Mesenchymal stem cell (in vitro differentiated cells and primary cell): ENCODE measurements at regions not wholly inside any gene's neighbourhood (a gene's known extent, or its start where the extent isn't known, plus 50 kb on each side); places are given as distances from the start of the nearest gene placed in this dataset.
A peak's percentile ranks its signal among the peaks of the same experiment; 100 is the strongest.

ENCODE experiments used
- DNase-seq: peaks from one replicate; pipeline ENCODE4 v3.0.0-alpha.2; 2013
- H2AFZ ChIP-seq: one replicate; pipeline ENCODE4 v1.6.1; 2013; ENCODE audit warnings: low read depth, mild to moderate bottlenecking, control low read depth, inconsistent platforms, low read length, moderate library complexity
- H2AK5ac ChIP-seq: 2 replicates; pipeline ENCODE4 v1.6.1; 2013; ENCODE audit warnings: low read length, moderate library complexity, mild to moderate bottlenecking, inconsistent platforms; ENCODE audit not compliant: severe bottlenecking
- H2BK120ac ChIP-seq: one replicate; pipeline ENCODE4 v1.6.1; 2013; ENCODE audit warnings: low read depth, mild to moderate bottlenecking, inconsistent platforms, low read length, moderate library complexity
- H2BK12ac ChIP-seq, 2 experiments: one replicate each; pipeline ENCODE4 v1.6.1; 2013; ENCODE audit warnings: inconsistent platforms in 2 of 2, low read length in 2 of 2, mild to moderate bottlenecking in 2 of 2, moderate library complexity in 2 of 2, control low read depth in 1 of 2
- H2BK15ac ChIP-seq: one replicate; pipeline ENCODE4 v1.6.1; 2013; ENCODE audit warnings: mild to moderate bottlenecking, low read depth, inconsistent platforms; ENCODE audit not compliant: poor library complexity, severe bottlenecking
- H2BK5ac ChIP-seq: 2 replicates; pipeline ENCODE4 v1.6.1; 2013; ENCODE audit warnings: low read depth, mild to moderate bottlenecking, low read length, control low read depth, inconsistent platforms; ENCODE audit not compliant: poor library complexity, severe bottlenecking
- H3K14ac ChIP-seq, 2 experiments: one replicate each; pipeline ENCODE4 v1.6.1; 2013; ENCODE audit warnings: inconsistent platforms in 2 of 2, low read length in 2 of 2, control low read depth in 1 of 2, mild to moderate bottlenecking in 1 of 2, moderate library complexity in 1 of 2
- H3K18ac ChIP-seq, 2 experiments: one replicate each; pipeline ENCODE4 v1.6.1; 2013; ENCODE audit warnings: inconsistent platforms in 2 of 2, low read length in 2 of 2, control low read depth in 1 of 2, low read depth in 1 of 2, mild to moderate bottlenecking in 1 of 2
- H3K23ac ChIP-seq, 2 experiments: one replicate each; pipeline ENCODE4 v1.6.1; 2013; ENCODE audit warnings: inconsistent platforms in 2 of 2, low read length in 2 of 2, mild to moderate bottlenecking in 2 of 2, moderate library complexity in 2 of 2, control low read depth in 1 of 2
- H3K27ac ChIP-seq: 2 replicates; pipeline ENCODE4 v1.5.1; 2013; ENCODE audit warnings: mild to moderate bottlenecking, moderate library complexity, low read length, control low read depth, inconsistent platforms; ENCODE audit not compliant: poor library complexity, severe bottlenecking
- H3K27me3 ChIP-seq, 2 experiments: 2 replicates each; pipeline versions ENCODE4 v1.6.1 to v1.7.0; 2013; ENCODE audit warnings: low read length in 2 of 2, mild to moderate bottlenecking in 2 of 2, moderate library complexity in 2 of 2, control low read depth in 1 of 2, inconsistent platforms in 1 of 2; ENCODE audit not compliant: control insufficient read depth in 1 of 2, insufficient read depth in 1 of 2
- H3K36me3 ChIP-seq, 2 experiments: 2 replicates each; pipeline versions ENCODE4 v1.6.1 to v1.7.0; 2013; ENCODE audit warnings: low read length in 2 of 2, control low read depth in 1 of 2, inconsistent platforms in 1 of 2, low read depth in 1 of 2, mild to moderate bottlenecking in 1 of 2; ENCODE audit not compliant: insufficient read depth in 2 of 2, control insufficient read depth in 1 of 2
- H3K4ac ChIP-seq, 2 experiments: one replicate each; pipeline ENCODE4 v1.6.1; 2013; ENCODE audit warnings: inconsistent platforms in 2 of 2, low read length in 2 of 2, mild to moderate bottlenecking in 2 of 2, moderate library complexity in 2 of 2, control low read depth in 1 of 2, low read depth in 1 of 2
- H3K4me1 ChIP-seq: 2 replicates; pipeline ENCODE4 v1.6.1; 2013; ENCODE audit warnings: low read depth, low read length, control low read depth; ENCODE audit not compliant: control insufficient read depth, insufficient read depth
- H3K4me2 ChIP-seq: 2 replicates; pipeline ENCODE4 v1.6.1; 2013; ENCODE audit warnings: low read length, mild to moderate bottlenecking, inconsistent platforms; ENCODE audit not compliant: poor library complexity, severe bottlenecking
- H3K4me3 ChIP-seq, 2 experiments: 2 replicates each; pipeline versions ENCODE4 v1.5.1 to v1.7.0; 2013; ENCODE audit warnings: low read length in 2 of 2, mild to moderate bottlenecking in 2 of 2, control low read depth in 1 of 2, low read depth in 1 of 2; ENCODE audit not compliant: insufficient read depth in 1 of 2
- H3K79me1 ChIP-seq: replicated peaks from 2 replicates; pipeline ENCODE4 v1.6.1; 2013; ENCODE audit warnings: mild to moderate bottlenecking, control low read depth, low read length, inconsistent platforms; ENCODE audit not compliant: poor library complexity, severe bottlenecking
- H3K9ac ChIP-seq: 2 replicates; pipeline ENCODE4 v1.7.0; 2013; ENCODE audit warnings: mild to moderate bottlenecking, low read length, moderate library complexity
- H3K9me3 ChIP-seq: 2 replicates; pipeline ENCODE4 v1.7.0; 2013; ENCODE audit warnings: mild to moderate bottlenecking, low read length; ENCODE audit not compliant: control insufficient read depth
- H4K8ac ChIP-seq: one replicate; pipeline ENCODE4 v1.6.1; 2013; ENCODE audit warnings: inconsistent platforms, mild to moderate bottlenecking, low read length, moderate library complexity
- H4K91ac ChIP-seq: one replicate; pipeline ENCODE4 v1.6.1; 2013; ENCODE audit warnings: mild to moderate bottlenecking, low read length, inconsistent platforms
- WGBS: methylation state at CpG from one replicate; pipeline ENCODE4 v1.1.7; 2013; ENCODE audit warnings: mixed read lengths; 5-methylcytosine and 5-hydroxymethylcytosine counted together

- H3K4me1 ChIP-seq: no peaks in the 10 kb centered on the region
- no peak overlapping the region for H3K18ac ChIP-seq
- no peak overlapping the region for H3K4me3 ChIP-seq
- H2AFZ ChIP-seq: no peak overlapping the region
- no peak overlapping the region for H2AK5ac ChIP-seq
- H3K36me3 ChIP-seq: no peaks in the 10 kb centered on the region
- WGBS: 72% methylated on average over 2 of the region's 2 CpGs
- no peak overlapping the region for H2BK5ac ChIP-seq
- no peak overlapping the region for H4K91ac ChIP-seq
- no peak overlapping the region for H2BK120ac ChIP-seq
- H3K9ac ChIP-seq: no peak overlapping the region
- DNase-seq: no peak
- no peak overlapping the region for H3K4me2 ChIP-seq
- no peak overlapping the region for H3K27ac ChIP-seq
- no peaks in the 10 kb centered on the region for H3K9me3 ChIP-seq
- no peak overlapping the region for H3K14ac ChIP-seq
- no peak overlapping the region for H2BK12ac ChIP-seq
- no peak overlapping the region for H3K23ac ChIP-seq
- peaks cover 0 to 6% of the 10 kb centered on the region in 2 experiments for H3K27me3 ChIP-seq
- no peak overlapping the region for H3K4ac ChIP-seq
- no peaks in the 10 kb centered on the region for H3K79me1 ChIP-seq
- no peak overlapping the region for H4K8ac ChIP-seq
- H2BK15ac ChIP-seq: no peak overlapping the region
Measured at GRCh38 chr16:56090076-56090475, 101.2 kb upstream of the GNAO1 start.

GRCh38 chr16:56087626-56088025 is 103.7 kb upstream of the GNAO1 start:
- Histone ChIP-seq H3K36me3 (no peaks in the 10 kb centered on the region), H3K4me1 (no peaks in the 10 kb centered on the region), H2BK12ac (no peak overlapping the region), H2AFZ (no peak overlapping the region), H4K8ac (no peak overlapping the region), H3K27ac (no peak overlapping the region), H2BK120ac (no peak overlapping the region), H3K79me1 (no peaks in the 10 kb centered on the region), H2BK15ac (no peak overlapping the region), H3K27me3 (peaks cover 0 to 6% of the 10 kb centered on the region in 2 experiments), H3K14ac (no peak overlapping the region), H3K23ac (no peak overlapping the region), H3K9me3 (no peaks in the 10 kb centered on the region), H2BK5ac (no peak overlapping the region), H2AK5ac (no peak overlapping the region), H3K4me2 (no peak overlapping the region), H3K4ac (no peak overlapping the region), H3K9ac (no peak overlapping the region), H3K4me3 (no peak overlapping the region), H3K18ac (no peak overlapping the region), H4K91ac (no peak overlapping the region)
- 82% methylated on average over 4 of the region's 6 CpGs for WGBS
- DNase-seq: no peak

GRCh38 chr16:56081371-56081770 is 109.9 kb upstream of the GNAO1 start:
- H3K27me3 ChIP-seq: peaks cover 0 to 2% of the 10 kb centered on the region in 2 experiments
- peaks cover 4% of the 10 kb centered on the region for H3K9me3 ChIP-seq
- H3K23ac ChIP-seq: no peak overlapping the region
- H3K27ac ChIP-seq: no peak overlapping the region
- no peak overlapping the region for H3K9ac ChIP-seq
- DNase-seq: no peak
- no peak overlapping the region for H2BK120ac ChIP-seq
- no peaks in the 10 kb centered on the region for H3K79me1 ChIP-seq
- no peak overlapping the region for H2BK15ac ChIP-seq
- H2AK5ac ChIP-seq: no peak overlapping the region
- H3K4ac ChIP-seq: no peak overlapping the region
- no peak overlapping the region for H2AFZ ChIP-seq
- no peaks in the 10 kb centered on the region for H3K36me3 ChIP-seq
- no peak overlapping the region for H3K18ac ChIP-seq
- no CpG with 5 or more reads among the region's 2 CpGs for WGBS
- no peaks in the 10 kb centered on the region for H3K4me1 ChIP-seq
- H3K4me3 ChIP-seq: no peak overlapping the region
- peak overlapping the region; percentile 7 for H4K91ac ChIP-seq
- H3K4me2 ChIP-seq: no peak overlapping the region
- no peak overlapping the region for H4K8ac ChIP-seq
- no peak overlapping the region for H2BK12ac ChIP-seq
- H2BK5ac ChIP-seq: no peak overlapping the region
- no peak overlapping the region for H3K14ac ChIP-seq

- Histone ChIP-seq H3K36me3 (no peaks in the 10 kb centered on the region), H3K79me1 (no peaks in the 10 kb centered on the region), H3K14ac (no peak overlapping the region), H2BK12ac (no peak overlapping the region), H2AK5ac (no peak overlapping the region), H3K4ac (no peak overlapping the region), H3K27me3 (peaks cover 0 to 5% of the 10 kb centered on the region in 2 experiments), H4K91ac (no peak overlapping the region), H2BK120ac (no peak overlapping the region), H3K9me3 (no peaks in the 10 kb centered on the region), H2AFZ (no peak overlapping the region), H3K4me3 (no peak overlapping the region), H4K8ac (no peak overlapping the region), H3K4me2 (no peak overlapping the region), H3K4me1 (no peaks in the 10 kb centered on the region), H3K18ac (no peak overlapping the region), H2BK15ac (no peak overlapping the region), H3K23ac (no peak overlapping the region), H3K27ac (no peak overlapping the region), H2BK5ac (no peak overlapping the region), H3K9ac (no peak overlapping the region)
- WGBS: 75% methylated on average over 11 of the region's 11 CpGs
- no peak for DNase-seq
Measured at GRCh38 chr16:56075732-56076388, 115.4 kb upstream of the GNAO1 start.
